Stimulated activated CD8-positive, alpha-beta memory T cell treated with anti-CD3 and anti-CD28 coated beads, Interleukin-7, amount 100 ng/mL, for 48 hours (primary cell): ENCODE measurements at regions not wholly inside any gene's neighbourhood (a gene's known extent, or its start where the extent isn't known, plus 50 kb on each side); places are given as distances from the start of the nearest gene placed in this dataset.
"Not testable (repeated sequence)": the region's sequence is repeated elsewhere in the genome, so short reads cannot be mapped to it uniquely, and the experiment has no call there.

Experiments used
- DNase-seq, 2 donors: peaks; one replicate each; pipeline ENCODE4 v3.0.0-alpha.2; 2020; ENCODE audit warnings: low read depth in 1 of 2; ENCODE audit errors: extremely low read depth in 1 of 2

DNA sequence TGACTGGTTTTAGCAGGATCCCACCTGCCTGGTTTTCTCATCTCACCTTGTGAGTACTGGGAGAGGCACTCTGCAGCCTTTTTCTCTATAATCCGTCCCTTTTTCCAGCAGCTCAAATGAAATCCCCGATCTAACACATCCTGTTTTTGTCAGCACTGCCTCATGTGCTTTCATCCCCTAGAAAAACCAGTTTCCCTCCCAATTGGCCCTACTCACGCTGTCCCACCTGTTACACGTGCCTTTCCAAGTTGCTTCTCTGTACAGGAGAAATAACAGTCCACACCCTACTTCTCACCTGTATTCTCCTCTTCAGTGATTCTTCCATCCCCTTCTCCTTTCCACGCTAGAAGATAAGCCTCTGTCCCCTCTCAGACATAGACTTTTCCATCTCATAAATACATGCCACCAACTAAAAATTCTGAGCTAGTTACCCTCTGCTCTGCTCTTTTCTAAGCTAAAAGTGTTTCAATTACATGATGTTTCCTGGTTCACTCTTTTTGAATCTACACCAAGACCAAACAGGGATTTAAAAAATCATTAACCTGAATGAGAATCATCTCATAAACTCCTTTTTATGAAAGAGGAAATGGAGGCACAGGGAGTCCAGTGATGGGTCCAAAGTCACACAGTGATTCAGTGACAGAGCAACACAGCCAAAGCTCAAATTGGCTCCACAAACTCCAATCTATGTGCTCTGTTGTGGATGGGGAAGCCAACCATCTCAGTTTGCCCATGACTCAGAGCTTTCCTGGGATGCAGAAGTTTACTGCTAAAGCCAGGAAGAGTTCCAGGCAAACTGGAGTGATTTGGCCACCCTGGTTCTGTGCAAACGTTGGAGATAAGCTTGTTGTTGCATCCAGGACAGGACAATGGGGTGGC is 240.0 kb upstream of the TMEM132C start:
- no peak for DNase-seq

DNA sequence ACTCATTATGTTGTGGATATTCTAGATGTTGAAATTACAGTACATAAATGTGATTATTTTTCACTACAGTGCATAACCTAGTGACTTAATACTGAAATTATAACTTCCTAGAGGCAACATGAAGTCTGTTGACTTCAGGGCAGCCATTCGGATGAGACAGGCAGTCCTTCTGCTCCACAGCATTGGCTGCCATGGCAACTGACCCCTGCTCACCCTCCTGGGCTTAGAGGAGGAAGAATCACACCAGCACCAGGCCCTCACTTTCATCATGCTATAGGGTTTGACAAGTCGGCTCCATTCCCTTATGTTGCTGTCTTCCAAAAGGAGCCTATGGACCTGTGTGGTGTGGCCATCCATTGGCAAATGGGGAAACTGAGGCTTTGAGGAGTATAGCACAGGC is 233.5 kb upstream of the TMEM132C start:
- no peak for DNase-seq

DNA sequence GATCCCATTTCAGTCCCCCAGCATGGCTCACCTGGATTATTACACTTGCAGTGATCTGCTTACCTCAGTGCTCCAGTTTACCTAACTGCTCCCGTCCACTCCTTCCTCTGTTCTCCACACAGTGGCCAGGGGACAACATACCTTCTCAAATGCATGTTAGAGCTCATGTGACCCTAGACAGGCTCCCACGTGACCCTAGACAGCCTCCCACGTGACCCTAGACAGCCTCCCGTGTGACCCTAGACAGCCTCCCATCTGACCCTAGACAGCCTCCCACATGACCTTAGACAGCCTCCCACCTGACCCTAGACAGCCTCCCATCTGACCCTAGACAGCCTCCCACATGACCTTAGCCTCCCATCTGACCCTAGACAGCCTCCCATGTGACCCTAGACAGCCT is 226.0 kb upstream of the TMEM132C start:
- no peak for DNase-seq

DNA sequence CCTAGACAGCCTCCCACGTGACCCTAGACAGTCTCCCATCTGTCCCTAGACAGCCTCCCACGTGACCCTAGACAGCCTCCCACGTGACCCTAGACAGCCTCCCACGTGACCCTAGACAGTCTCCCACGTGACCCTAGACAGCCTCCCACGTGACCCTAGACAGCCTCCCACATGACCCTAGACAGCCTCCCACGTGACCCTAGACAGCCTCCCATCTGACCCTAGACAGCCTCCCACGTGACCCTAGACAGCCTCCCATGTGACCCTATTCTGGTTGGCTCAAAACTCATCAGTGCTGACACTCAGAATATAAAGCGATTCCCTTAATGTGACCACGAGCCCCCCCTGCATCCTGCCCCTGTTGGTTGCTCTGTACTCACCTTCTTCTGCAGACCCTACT is 224.7 kb upstream of the TMEM132C start:
- not testable (repeated sequence) for DNase-seq

GRCh38 chr12:128042825-128043224 is 224.1 kb upstream of the TMEM132C start:
- no peak for DNase-seq

DNA sequence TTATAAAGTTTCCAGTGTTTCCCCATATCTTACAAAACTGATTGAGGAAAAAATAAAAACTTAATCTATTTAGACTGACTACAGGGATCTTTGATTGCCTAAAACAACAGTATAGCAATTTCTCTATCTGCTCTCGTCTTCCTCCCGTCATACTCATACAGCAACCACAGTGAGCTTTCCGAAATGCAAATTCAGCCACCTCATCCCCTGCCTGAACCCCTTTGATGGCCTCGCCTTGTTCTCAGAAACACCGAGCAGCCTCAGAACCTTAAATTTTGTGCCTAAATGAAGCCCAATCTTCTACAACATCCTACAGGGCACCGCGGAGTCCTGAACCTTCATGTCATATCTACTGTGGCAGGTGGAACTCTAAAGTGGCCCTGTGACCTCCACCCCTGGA is 223.7 kb upstream of the TMEM132C start:
- no peak for DNase-seq

DNA sequence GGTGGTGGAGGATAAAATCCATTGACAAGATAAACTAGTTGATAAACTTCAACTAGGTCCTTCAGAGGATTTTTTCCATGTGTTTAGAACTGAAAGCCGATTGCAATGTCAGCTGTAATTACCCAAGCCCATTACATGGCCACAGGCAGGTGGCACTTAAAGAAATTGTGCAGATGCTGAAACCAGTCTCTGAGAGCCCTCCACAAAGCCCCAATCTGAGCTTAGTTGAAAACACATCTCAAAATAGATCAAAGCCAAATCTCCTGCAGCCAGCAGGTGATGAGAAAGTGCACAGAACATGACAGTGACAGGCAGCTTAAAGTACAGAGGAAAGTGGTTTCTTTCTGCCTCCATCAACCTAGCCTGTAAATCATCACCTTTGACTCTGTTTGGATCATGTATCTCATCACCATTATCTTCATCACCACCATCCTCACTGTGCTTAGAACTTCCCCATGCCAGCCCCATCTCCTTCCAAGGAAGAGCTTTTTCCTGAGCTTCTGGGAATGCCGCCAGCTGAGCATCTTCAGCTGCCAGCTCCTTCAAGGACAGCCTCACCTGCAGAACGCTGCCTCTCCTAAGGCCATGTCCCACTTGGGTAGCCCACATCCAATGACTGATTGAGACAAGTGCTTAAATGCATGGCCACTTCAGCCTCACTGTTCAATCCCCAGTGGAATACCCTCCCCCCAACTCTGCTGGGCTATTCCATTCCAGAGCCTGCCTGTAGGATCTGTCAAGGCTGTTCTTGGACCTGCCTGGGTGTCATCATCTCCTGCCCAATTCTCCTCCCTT is 219.5 kb upstream of the TMEM132C start:
- DNase-seq, result no peak

GRCh38 chr12:128052331-128052730 is 214.6 kb upstream of the TMEM132C start:
- no peak for DNase-seq

- DNase-seq, result no peak
Measured at GRCh38 chr12:128052777-128053176, 214.2 kb upstream of the TMEM132C start.

DNA sequence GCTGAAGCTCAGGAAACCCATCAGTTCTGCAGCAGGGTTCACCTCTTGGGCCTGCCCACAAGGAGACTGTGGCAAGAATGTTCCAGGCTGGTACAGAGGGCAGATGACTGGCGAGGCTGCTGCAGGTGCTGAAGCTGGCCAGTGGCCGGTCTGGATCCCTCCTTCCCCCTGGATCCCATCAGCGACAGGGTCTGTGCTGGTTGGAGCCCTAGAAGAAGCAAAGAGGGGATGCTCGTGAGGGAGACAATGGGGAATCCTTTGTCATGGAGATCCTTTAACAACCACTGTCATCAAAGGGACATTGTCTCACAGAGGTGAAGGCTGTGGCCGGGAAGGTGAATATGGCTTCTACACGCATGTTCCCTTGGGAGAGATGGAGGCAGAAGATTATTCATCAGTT is 211.4 kb upstream of the TMEM132C start:
- DNase-seq, result no peak

DNA sequence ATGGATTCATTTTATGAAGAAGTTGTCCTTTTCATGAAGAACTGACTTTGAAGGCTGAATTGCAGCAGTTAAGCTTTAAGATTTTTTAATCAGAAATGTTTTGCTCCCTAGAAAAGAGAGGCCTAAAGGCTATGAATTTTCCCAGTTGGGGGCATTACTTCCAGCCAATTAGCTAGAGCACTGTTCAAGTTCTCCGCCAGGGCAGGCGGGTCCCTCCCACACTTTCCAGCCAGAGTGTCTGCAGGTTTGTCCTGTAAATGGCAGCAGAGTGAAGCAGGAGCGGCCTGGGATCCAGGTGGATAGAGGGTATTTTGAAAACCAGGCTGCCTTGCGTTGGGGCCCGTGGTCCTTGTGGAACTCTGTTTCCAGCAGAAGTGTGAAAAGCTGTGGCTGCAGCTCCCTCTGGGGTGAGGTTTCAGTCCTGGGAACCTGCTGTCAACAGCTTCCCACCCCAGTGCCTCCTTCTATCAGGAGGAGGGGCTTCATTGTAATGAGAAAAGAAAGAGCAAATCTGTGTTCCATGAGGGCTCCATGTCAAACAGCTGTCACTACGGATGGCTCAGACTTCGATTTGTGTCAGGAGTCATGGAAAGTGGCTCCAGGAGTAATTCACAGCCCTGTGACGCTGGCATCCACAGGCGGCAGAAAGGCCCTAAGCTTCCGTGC is 210.7 kb upstream of the TMEM132C start:
- no peak for DNase-seq

DNA sequence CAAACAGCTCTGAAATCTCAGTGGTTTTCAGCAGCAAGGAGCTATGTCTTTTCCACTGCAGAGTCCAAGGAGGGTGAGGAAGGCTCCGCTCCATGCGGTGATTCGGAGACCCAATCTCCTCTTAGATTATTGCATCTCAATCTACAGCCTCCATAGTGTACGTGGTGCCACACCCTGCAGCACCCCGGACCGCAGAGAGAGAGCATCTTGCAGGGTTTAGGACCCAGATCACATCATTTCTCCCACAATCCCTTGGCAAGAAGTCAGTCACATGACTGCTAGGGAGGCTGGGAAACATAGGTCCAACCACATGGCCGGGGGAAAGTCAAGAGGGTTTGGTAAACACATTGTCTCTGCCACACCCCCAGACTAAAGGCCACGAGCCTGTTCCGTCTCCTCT is 209.4 kb upstream of the TMEM132C start:
- no peak for DNase-seq

DNA sequence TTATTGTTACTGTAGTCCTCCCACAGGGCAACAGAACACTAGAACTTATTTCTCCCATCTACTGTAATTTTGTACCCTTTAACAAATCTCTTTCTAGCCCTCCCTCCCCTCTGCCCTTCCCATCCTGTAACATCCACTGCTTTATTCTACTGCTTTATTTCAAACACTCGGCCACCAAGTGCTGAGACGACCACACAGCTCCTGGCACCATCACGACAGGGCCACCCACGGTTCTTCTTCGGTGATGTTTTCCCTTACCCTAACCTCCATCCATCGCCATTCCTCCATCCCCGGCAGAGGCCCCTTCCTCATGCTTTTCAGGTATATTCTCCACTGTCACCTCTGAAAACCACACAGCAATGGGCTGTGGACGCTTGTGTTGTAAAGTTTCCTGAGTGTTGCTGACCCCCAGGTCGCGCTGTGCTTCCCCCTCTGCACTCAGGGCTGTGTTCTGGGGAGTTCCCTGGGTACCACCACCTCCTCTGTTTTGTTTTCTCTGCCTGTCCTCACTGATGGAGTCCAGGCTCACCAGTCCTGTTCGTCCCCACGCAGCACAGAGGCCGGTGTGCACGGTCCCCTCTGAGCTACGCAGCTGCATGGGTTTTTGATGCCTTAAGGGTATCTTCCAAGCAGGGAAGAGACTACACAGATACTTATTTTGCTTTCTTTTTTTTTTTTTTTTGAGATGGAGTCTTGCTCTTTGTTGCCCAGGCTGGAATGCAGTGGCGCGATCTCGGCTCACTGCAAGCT is 207.2 kb upstream of the TMEM132C start:
- no peak for DNase-seq

- DNase-seq, result no peak
Measured at GRCh38 chr12:128068211-128068610, 198.8 kb upstream of the TMEM132C start.

DNA sequence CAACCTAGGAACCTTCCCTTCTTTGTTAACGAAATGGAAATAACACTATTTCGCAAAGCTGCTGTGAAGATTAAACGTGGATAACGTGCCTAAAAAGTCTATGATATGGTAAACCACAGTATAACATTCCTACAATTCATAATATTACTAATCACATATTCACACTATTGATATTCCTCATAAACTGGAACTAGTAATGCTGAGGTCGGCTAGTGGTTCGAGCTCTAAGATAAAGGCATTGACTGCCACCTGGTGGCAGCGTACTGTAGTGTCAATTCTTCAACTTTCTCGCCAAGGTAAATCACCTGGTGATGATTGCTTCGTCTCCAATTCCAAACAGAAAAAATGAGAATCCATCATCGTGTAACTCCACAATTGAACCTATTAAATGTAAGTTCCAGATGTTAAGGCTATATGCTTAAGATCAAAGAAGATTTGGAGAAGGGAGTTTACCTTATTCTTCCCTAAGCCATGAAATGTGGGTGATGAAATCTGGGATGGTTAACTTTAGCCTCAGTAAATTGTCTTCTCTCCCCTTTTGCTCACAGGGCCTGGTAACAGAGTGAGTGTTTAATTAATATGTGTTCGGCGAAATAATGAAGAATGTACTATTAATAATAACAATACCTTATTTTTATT is 197.5 kb upstream of the TMEM132C start:
- DNase-seq, result no peak

GRCh38 chr12:128073937-128074336 is 193.0 kb upstream of the TMEM132C start:
- no peak for DNase-seq

GRCh38 chr12:128075332-128075731 is 191.6 kb upstream of the TMEM132C start:
- no peak for DNase-seq

- no peak for DNase-seq
Measured at GRCh38 chr12:128076188-128076587, 190.8 kb upstream of the TMEM132C start.

GRCh38 chr12:128077211-128077916 is 189.6 kb upstream of the TMEM132C start:
- DNase-seq, result no peak

- DNase-seq, result no peak
Measured at GRCh38 chr12:128077917-128078298, 189.1 kb upstream of the TMEM132C start.
